GM12875 (cell line): ENCODE measurements at regions not wholly inside any gene's neighbourhood (a gene's known extent, or its start where the extent isn't known, plus 50 kb on each side); places are given as distances from the start of the nearest gene placed in this dataset.

Experiments used
- H3K4me3 ChIP-seq: one replicate; pipeline ENCODE4 v1.5.1; 2011; ENCODE audit warnings: low read depth, low read length, control low read depth
- TF ChIP-seq, protein P1 (sequence below): IDR thresholded peaks from 2 replicates; pipeline ENCODE4 v1.5.1; 2011; ENCODE audit warnings: low read depth, mild to moderate bottlenecking, control low read depth, inconsistent platforms, low read length, moderate library complexity, borderline replicate concordance; ENCODE audit not compliant: insufficient read depth

- TF ChIP-seq, protein P1, sequence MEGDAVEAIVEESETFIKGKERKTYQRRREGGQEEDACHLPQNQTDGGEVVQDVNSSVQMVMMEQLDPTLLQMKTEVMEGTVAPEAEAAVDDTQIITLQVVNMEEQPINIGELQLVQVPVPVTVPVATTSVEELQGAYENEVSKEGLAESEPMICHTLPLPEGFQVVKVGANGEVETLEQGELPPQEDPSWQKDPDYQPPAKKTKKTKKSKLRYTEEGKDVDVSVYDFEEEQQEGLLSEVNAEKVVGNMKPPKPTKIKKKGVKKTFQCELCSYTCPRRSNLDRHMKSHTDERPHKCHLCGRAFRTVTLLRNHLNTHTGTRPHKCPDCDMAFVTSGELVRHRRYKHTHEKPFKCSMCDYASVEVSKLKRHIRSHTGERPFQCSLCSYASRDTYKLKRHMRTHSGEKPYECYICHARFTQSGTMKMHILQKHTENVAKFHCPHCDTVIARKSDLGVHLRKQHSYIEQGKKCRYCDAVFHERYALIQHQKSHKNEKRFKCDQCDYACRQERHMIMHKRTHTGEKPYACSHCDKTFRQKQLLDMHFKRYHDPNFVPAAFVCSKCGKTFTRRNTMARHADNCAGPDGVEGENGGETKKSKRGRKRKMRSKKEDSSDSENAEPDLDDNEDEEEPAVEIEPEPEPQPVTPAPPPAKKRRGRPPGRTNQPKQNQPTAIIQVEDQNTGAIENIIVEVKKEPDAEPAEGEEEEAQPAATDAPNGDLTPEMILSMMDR = no peak
- no peak overlapping the region for H3K4me3 ChIP-seq
Measured at GRCh38 chr5:72630721-72631120, 123.5 kb upstream of the ZNF366 start.

GRCh38 chr5:72630081-72630480 lies 122.9 kb upstream of the ZNF366 start:
- TF ChIP-seq, protein P1 = no peak
- no peak overlapping the region for H3K4me3 ChIP-seq

DNA sequence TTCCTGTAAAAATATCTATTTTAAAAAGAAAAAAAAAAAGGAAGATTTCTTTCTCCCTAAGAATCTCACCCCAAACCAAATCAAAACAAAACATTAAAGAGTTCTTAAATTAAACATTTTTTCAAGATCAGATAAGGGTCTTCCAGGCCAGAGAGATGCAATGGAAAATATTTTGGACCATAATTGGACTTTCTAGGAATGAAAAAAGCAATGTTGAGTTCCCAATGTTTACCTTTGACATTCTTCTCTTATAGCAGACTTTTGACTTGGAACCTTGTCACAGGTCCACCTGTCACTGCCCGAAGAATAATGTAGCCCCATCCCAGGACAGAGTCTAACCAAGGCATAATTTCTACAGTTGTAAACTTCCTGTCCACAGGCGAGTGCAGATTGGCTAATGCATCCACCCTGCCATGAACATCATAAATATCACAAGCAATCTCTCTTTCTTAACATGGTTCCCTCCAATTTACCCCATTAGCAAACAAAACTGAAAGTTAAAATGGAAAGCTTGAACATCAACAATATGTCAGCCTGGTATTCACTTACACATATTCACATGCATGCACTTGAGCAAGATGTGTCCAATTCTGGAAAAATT lies 121.7 kb upstream of the ZNF366 start:
- no peak overlapping the region for H3K4me3 ChIP-seq
- TF ChIP-seq, protein P1 = no peak

DNA sequence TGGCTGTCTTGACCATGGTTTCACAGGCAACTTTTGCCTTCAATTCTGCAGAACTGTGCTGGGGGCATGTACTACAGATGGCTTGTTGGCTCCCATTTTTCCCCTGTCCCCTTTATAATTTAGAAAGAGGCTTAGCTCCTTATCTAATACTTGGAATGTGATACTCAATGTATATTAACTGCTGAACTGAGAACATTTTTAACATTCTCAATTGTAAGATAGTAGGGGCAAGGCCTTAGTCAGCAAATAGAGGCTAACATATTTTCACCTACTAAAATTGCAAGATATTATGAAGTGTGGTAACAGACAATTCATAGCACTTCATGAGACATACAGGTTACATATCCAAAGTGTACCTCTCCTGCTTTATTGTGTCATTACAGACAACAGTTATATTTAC lies 118.1 kb upstream of the ZNF366 start:
- TF ChIP-seq, protein P1 = no peak
- H3K4me3 ChIP-seq = no peak overlapping the region

DNA sequence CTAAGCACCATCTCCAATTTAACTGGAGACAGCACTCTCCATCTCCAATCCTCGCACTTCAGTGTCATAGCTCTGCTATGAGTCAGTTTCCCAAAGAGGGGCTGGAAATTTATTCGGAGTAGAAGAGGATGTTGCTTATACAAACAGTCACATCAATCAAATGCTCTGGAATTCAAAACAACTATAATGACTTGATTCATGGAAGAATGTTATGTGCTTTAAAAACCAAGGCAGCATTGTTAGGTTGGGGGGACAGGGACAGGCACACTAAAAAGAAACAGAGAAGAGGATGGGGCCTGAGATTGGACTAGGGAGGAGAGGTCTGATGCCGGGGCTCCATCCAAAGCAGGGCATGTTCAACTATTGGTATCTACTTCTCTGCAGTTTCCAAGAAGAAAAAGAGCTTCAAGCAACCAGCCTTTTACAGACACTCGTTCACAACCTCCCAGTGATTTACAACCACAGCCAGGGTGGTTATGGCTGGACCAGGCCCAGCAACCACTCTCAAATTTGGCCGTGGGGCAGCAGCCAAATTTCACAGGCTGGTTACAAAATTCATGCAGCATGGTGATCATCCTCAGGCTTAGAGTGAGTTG lies 117.5 kb upstream of the ZNF366 start:
- TF ChIP-seq, protein P1 = no peak
- no peak overlapping the region for H3K4me3 ChIP-seq

- TF ChIP-seq, protein P1 = no peak
- no peak overlapping the region for H3K4me3 ChIP-seq
Measured at GRCh38 chr5:72623936-72624335, 116.7 kb upstream of the ZNF366 start.

DNA sequence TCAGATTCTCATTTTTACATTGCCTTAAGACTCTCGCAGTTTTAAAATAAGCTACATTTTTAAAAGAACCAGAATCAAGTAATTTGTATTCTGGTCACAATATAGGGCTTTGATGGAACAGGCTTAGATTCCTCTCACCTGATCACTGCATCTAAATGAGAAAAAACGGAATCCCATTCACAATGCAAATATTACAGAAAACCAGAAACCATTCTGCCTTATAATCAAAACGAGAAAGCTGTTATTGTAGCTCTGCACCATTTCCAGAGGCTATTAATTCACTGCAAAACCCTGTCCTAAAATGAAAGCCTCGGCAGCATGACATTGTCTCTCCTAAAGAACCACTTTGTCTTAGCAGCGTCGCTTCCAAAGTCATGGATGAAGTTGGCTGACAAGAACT lies 116.1 kb upstream of the ZNF366 start:
- H3K4me3 ChIP-seq = no peak overlapping the region
- TF ChIP-seq, protein P1 = no peak
